Gastroesophageal sphincter (tissue), 3 donors: ENCODE measurements at regions not wholly inside any gene's neighbourhood (a gene's known extent, or its start where the extent isn't known, plus 50 kb on each side); places are given as distances from the start of the nearest gene placed in this dataset.

Source experiments
- CTCF ChIP-seq, 4 experiments: fragments of 200-600 bp in 2 of 4; fragments of 450-650 bp in 2 of 4; sonication (generic) in 1 of 4; IDR thresholded peaks; one replicate each; pipeline ENCODE4 v1.5.1; 2017 to 2019; ENCODE audit warnings: antibody characterized with exemption in 4 of 4, mild to moderate bottlenecking in 2 of 4, moderate library complexity in 2 of 4
- EP300 ChIP-seq: sonication (generic); formaldehyde crosslinking; IDR thresholded peaks from one replicate; pipeline ENCODE4 v1.6.1; 2017; ENCODE audit warnings: antibody characterized with exemption, mild to moderate bottlenecking
- POLR2A ChIP-seq, 2 donors: fragments of 450-650 bp; IDR thresholded peaks; one replicate each; pipeline ENCODE4 v1.6.1; 2017; ENCODE audit warnings: antibody characterized with exemption in 2 of 2, mild to moderate bottlenecking in 2 of 2, moderate library complexity in 1 of 2

DNA sequence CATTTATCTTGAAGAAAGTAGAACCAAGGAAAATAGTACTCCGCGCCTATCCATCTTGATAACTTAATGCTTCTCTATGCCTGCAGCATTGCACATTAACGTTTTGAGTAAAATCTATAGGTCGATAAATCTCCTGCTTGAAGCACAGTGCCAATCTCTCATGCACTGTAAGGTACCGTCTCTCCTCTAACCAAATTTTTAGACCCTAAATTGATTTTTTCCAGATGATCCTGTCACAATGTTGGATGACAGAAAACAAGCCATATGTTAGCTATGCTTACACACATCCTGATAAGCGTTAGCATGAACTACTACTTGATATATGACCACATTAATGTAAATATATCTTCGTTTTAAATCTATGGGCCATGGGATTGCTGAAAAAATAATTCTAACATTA lies 723.8 kb upstream of the CDH6 start:
- TF ChIP-seq CTCF (IDR thresholded peaks at IDR 0.05) = no peak
- TF ChIP-seq EP300 = no peak
- no peak for TF ChIP-seq POLR2A (IDR thresholded peaks at IDR 0.05)
